Neural progenitor cell (in vitro differentiated cells): ENCODE measurements at regions not wholly inside any gene's neighbourhood (a gene's known extent, or its start where the extent isn't known, plus 50 kb on each side); places are given as distances from the start of the nearest gene placed in this dataset.

Experiments
- EZH2 ChIP-seq: fragments of 200-600 bp; sonication (generic); IDR thresholded peaks from 2 replicates; pipeline ENCODE4 v1.6.1; 2017; ENCODE audit warnings: antibody characterized with exemption, mild to moderate bottlenecking, moderate library complexity
- EZH2phosphoT487 ChIP-seq: fragments of 200-600 bp; sonication (generic); IDR thresholded peaks from 2 replicates; pipeline ENCODE4 v1.6.1; 2017; ENCODE audit warnings: antibody characterized with exemption
- TF ChIP-seq, protein P1 (sequence below): fragments of 200-600 bp; sonication (generic); IDR thresholded peaks from 2 replicates; pipeline ENCODE4 v1.5.1; 2017; ENCODE audit warnings: antibody characterized with exemption, mild to moderate bottlenecking

- TF ChIP-seq, protein P1, sequence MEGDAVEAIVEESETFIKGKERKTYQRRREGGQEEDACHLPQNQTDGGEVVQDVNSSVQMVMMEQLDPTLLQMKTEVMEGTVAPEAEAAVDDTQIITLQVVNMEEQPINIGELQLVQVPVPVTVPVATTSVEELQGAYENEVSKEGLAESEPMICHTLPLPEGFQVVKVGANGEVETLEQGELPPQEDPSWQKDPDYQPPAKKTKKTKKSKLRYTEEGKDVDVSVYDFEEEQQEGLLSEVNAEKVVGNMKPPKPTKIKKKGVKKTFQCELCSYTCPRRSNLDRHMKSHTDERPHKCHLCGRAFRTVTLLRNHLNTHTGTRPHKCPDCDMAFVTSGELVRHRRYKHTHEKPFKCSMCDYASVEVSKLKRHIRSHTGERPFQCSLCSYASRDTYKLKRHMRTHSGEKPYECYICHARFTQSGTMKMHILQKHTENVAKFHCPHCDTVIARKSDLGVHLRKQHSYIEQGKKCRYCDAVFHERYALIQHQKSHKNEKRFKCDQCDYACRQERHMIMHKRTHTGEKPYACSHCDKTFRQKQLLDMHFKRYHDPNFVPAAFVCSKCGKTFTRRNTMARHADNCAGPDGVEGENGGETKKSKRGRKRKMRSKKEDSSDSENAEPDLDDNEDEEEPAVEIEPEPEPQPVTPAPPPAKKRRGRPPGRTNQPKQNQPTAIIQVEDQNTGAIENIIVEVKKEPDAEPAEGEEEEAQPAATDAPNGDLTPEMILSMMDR = no peak
- TF ChIP-seq EZH2 (no peak), EZH2phosphoT487 (no peak)
These were observed 104.3 kb upstream of the PPFIA2 start for GRCh38 chr12:81863406-81863805.
